HG03159 (cell line): ENCODE measurements at regions not wholly inside any gene's neighbourhood (a gene's known extent, or its start where the extent isn't known, plus 50 kb on each side); places are given as distances from the start of the nearest gene placed in this dataset.

ENCODE experiments used
- ATAC-seq: cut with Tn5 transposase; IDR thresholded peaks from one replicate; pipeline ENCODE4 v1.9.1; 2021; ENCODE audit warnings: mild to moderate bottlenecking, moderate library complexity; ENCODE audit not compliant: unreplicated experiment

DNA sequence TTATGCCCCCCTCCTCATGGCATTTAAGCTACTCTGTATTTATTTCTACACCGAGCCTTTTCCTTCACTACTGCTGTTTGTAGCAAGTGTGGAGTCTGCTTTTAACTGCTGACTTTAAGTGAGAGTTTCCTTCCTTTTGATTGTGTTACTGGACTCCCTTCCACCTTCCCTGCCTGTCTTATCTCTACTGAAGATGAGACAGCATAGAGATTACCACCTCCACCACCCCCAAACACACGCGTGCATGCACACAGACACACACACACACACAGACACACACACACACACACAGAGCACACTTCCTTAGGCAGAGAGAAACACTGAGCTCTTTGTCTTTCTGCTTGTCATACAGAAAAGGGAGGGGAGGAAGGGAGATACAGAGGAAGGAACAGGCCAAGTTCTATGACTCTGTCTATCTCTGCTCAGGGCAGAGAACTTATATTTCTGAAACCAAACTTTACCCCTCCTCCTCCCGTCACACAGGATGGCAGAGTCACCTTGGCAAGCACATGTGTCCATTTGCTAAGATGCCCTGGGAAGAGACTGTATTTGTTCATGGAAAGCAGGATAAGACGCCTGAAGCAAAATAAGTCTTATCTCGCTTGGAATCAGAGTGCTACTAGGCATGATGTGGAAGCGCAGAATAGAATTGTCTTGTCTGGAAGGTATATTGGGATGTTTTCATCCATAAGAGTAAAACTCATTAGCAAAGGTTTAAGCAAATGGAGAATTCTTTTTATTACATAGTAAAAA is 81.8 kb upstream of the CAV2 start:
- ATAC-seq = no peak

DNA sequence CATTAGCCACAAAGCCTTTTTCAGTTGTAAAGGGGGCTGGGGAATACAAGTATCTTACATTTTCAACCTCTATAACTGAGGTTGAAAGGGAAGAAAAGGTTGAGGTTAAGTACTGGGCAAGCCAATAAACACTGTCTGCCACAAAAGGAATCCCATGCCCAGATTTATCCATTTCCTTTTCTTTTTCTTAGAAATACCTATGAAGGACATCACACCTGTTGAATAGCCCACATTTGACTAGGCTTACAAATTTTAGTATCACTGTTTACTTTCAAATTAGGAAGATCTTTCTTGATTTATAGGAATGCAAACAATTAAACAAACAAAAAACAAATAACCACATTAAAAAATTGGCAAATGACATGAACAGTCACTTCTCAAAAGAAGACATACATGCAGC is 81.0 kb upstream of the CAV2 start:
- no peak for ATAC-seq

DNA sequence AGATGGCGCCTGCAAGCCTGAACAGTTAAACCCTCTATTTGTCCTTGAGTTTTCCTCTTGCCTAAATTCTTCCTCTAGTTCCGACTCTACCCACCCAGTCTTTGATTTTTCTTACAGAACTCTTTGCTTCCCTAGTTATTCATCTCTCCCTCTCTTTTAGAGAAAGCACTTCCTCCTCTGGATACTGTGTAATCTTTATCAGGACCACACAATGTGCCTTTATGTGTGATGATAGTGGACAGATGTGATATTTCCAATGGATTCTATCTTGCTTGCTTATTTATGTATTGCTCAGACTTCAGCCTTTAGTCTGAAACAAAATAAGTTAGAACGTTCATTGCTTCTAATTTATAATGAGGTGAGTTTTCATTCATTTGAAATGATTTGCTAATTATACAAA is 79.5 kb upstream of the CAV2 start:
- no peak for ATAC-seq

DNA sequence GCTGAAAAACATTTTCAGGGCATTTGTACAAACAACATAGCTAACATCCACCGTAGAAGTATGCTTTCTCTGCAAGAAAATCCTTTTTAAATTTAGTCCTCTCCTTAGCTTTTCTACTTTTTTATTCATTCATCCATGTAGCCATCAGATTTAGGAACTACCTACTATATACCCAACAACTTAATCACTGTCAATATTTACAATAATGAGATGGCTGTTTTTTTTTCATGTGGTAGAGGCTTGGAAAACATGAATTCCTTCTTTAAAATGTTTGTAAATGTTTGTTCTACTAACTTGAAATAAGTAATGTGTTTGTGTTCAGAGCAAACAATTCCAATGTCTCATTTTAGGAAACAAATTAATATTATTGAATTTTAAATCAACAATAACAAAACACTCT is 78.2 kb upstream of the CAV2 start:
- no peak for ATAC-seq

- no peak for ATAC-seq
These were observed 76.9 kb upstream of the CAV2 start for GRCh38 chr7:116422683-116423082.

DNA sequence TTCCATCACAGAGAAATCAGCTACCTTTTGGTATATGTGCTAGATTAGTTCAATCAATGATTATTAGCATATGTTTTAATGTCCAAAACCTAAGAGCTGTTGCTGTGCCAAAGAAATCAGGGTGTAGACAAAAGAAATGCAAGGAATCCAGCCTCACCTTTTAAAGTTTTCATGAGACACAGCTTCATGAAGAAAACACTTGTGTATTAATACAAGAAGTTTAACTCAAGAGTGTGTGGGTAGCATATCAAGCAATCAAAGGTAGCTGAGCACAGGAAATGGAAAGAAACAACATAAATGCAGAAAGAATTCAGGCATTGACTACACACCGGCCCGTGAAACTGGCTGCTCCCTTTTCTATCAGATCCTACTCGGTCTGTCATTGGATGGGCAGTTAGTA is 76.0 kb upstream of the CAV2 start:
- ATAC-seq = no peak

- ATAC-seq = no peak
These were observed 73.8 kb upstream of the CAV2 start for GRCh38 chr7:116425647-116426209.

DNA sequence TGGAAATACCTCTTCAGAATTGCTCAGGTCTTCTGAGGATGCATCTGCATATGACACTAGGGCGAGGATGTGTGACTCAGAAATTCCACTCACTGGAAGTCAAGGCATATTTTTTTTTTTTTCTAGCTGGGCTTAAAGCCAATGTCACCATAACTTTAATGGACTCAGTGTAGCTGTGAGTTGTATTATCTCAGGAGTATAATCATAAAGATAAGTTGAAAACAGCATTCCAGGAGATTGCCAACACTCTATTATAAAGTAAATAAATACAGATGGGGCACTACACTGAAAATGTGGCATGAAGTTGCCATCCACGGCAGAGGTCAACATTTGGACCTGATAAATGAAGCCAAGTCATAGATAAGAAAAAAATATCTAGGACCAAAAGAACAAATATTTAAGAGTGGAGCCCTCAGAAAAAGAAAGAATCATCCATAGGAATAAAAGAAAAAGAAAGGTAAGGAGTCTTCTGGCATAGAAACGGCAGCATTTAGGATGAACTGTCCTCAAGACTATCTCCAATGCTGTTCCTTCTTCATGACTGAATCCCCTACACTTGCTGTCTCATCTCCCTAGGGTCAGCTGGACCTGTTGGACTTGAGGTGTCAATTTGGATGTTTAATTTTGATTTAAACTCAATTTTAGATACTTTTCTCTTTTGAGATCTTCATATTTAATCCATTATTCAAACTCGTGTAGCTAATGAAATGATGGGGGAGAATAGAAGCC is 72.9 kb upstream of the CAV2 start:
- no peak for ATAC-seq

- ATAC-seq = no peak
These were observed 69.4 kb upstream of the CAV2 start for GRCh38 chr7:116429986-116430619.

GRCh38 chr7:116431787-116432526 is 67.6 kb upstream of the CAV2 start:
- no peak for ATAC-seq

GRCh38 chr7:116432527-116432916 is 67.0 kb upstream of the CAV2 start:
- ATAC-seq = no peak

- no peak for ATAC-seq
These were observed 66.3 kb upstream of the CAV2 start for GRCh38 chr7:116433246-116433645.

DNA sequence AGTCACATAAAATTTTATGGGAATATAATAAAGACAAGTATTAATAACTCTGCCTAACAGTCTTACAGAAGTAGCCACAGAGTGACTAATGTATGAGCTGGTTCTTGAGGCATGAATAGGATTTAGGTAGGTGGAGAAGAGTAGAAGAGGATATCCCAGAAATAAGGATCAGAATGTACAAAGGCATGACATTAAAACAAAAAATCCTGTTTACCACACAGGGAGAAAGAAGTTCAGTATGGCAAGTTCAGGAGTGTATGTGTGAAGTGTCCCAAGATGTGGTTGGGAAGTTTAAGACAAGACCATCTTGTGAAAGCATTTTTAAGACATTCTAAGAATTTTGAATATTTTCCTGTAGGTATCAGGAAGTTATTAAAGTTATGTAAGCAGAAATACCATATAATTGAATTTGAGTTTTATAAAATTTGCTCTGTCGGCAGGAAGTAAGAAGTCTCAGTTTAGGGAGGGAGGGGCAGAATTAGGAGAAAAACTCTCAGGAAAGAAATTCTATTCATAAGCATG is 64.7 kb upstream of the CAV2 start:
- no peak for ATAC-seq

GRCh38 chr7:116436305-116436826 is 63.2 kb upstream of the CAV2 start:
- no peak for ATAC-seq

- ATAC-seq = no peak
These were observed 61.3 kb upstream of the CAV2 start for GRCh38 chr7:116438267-116438666.

GRCh38 chr7:116439005-116439404 is 60.5 kb upstream of the CAV2 start:
- ATAC-seq = no peak

- ATAC-seq = no peak
These were observed 59.5 kb upstream of the CAV2 start for GRCh38 chr7:116439841-116440549.

DNA sequence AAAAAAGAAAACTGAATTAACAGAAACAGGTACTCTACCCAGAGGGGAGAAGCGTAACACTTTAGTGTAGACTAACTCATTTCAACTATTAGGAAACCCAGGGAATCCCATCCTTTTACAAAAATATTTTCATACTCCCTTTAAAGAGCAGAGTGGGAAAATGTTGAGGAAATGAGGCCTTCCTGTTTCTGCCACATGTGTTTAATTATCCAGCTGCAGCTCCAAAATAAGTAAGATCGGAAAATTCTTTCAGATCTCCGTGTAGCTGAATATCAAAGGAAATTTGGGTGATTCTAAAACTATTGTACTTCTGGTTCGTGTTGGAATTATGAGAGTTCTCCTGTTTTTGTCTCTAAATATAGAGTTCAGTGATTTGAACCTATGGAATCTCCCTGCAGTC is 58.0 kb upstream of the CAV2 start:
- ATAC-seq = no peak

GRCh38 chr7:116443101-116443523 is 56.4 kb upstream of the CAV2 start:
- no peak for ATAC-seq

DNA sequence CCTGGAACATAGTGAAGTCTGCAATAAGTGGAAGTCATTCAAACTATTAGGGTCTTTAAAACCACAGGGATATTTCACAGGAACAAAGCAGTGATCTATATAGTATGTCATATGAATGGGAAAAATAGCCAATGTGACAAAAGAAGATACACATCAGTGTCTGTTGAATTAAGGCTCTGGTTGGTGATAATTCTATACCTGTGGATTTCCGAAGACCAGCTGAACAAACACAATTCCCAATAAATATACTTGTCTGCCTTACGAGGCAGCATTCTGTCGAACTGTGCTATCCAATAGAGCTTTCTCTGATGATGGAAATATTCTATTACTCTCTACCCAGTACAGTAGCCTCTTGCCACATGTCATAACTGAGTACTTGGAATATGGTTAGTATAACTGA is 55.9 kb upstream of the CAV2 start:
- ATAC-seq = no peak
